Kidney epithelial cell (primary cell): ENCODE measurements at regions not wholly inside any gene's neighbourhood (a gene's known extent, or its start where the extent isn't known, plus 50 kb on each side); places are given as distances from the start of the nearest gene placed in this dataset.
A peak's percentile ranks its signal among the peaks of the same experiment; 100 is the strongest.

Experiments used
- DNase-seq: peaks from one replicate; pipeline ENCODE4 v3.0.0-alpha.2; 2010; ENCODE audit warnings: low read depth
- H3K27me3 ChIP-seq: 2 replicates; pipeline ENCODE4 v1.6.0; 2011; ENCODE audit warnings: low read length; ENCODE audit not compliant: control insufficient read depth, insufficient read depth
- H3K36me3 ChIP-seq: 2 replicates; pipeline ENCODE4 v1.5.1; 2011; ENCODE audit warnings: low read length; ENCODE audit not compliant: control insufficient read depth, insufficient read depth
- H3K4me3 ChIP-seq: 2 replicates; pipeline ENCODE4 v1.5.1; 2011; ENCODE audit warnings: low read depth, mild to moderate bottlenecking, control low read depth, low read length
- CTCF ChIP-seq: IDR thresholded peaks from 2 replicates; pipeline ENCODE4 v1.5.1; 2011; ENCODE audit warnings: mild to moderate bottlenecking, moderate library complexity, low read length, control low read depth, inconsistent platforms; ENCODE audit not compliant: insufficient read depth, poor library complexity, severe bottlenecking

GRCh38 chr12:72094490-72094889 is 155.8 kb downstream of the TPH2 start:
- DNase-seq, result no peak
- Histone ChIP-seq H3K27me3 (no peaks in the 10 kb centered on the region), H3K36me3 (no peaks in the 10 kb centered on the region), H3K4me3 (no peak overlapping the region)
- TF ChIP-seq CTCF, result no peak

GRCh38 chr12:72095025-72095424 is 156.4 kb downstream of the TPH2 start:
- DNase-seq, result no peak
- no peak for TF ChIP-seq CTCF
- Histone ChIP-seq H3K4me3 (no peak overlapping the region), H3K27me3 (no peaks in the 10 kb centered on the region), H3K36me3 (no peaks in the 10 kb centered on the region)

- peak; percentile 10 for DNase-seq
Measured at GRCh38 chr12:72098622-72099021, 160.0 kb downstream of the TPH2 start.

GRCh38 chr12:72100854-72101253 is 162.2 kb downstream of the TPH2 start:
- DNase-seq, result no peak
- Histone ChIP-seq H3K4me3 (no peak overlapping the region), H3K27me3 (no peaks in the 10 kb centered on the region), H3K36me3 (no peaks in the 10 kb centered on the region)
- no peak for TF ChIP-seq CTCF

More at GRCh38 chr12:72098622-72099021, 160.0 kb downstream of the TPH2 start:
- no peaks in the 10 kb centered on the region for H3K27me3 ChIP-seq
- no peaks in the 10 kb centered on the region for H3K36me3 ChIP-seq
- no peak overlapping the region for H3K4me3 ChIP-seq
- no peak for TF ChIP-seq CTCF

- H3K4me3 ChIP-seq, result no peak overlapping the region
- no peak for DNase-seq
- no peak for TF ChIP-seq CTCF
- no peaks in the 10 kb centered on the region for H3K36me3 ChIP-seq
- H3K27me3 ChIP-seq, result no peaks in the 10 kb centered on the region
Measured at GRCh38 chr12:72102150-72102549, 163.5 kb downstream of the TPH2 start.

- Histone ChIP-seq H3K4me3 (no peak overlapping the region), H3K36me3 (no peaks in the 10 kb centered on the region), H3K27me3 (no peaks in the 10 kb centered on the region)
- DNase-seq, result no peak
- no peak for TF ChIP-seq CTCF
Measured at GRCh38 chr12:72105849-72106248, 166.3 kb upstream of the TRHDE start.
